Heart left ventricle (tissue), 16 donors: ENCODE measurements at regions not wholly inside any gene's neighbourhood (a gene's known extent, or its start where the extent isn't known, plus 50 kb on each side); places are given as distances from the start of the nearest gene placed in this dataset.

Experiments used
- ATAC-seq, 4 donors: fragments of 200-7000 bp; cut with Tn5 transposase; one replicate each; pipeline ENCODE4 v1.9.1; 2020 to 2022; ENCODE audit warnings: moderate library complexity in 4 of 4, mild to moderate bottlenecking in 3 of 4, moderate number of reproducible peaks in 1 of 4
- DNase-seq, 5 donors: peaks; one replicate each; pipeline ENCODE4 v3.0.0-alpha.2; 2020
- H3K27ac ChIP-seq, 12 donors: fragments of 200-600 bp; sonication (generic) in 4 of 12; one replicate each; pipeline versions ENCODE4 v1.5.0 to v1.8.0; 2016 to 2022; ENCODE audit warnings: mild to moderate bottlenecking in 2 of 12
- H3K27me3 ChIP-seq, 9 donors: fragments of 200-600 bp; sonication (generic) in 2 of 9; one replicate each; pipeline versions ENCODE4 v1.5.1 to v1.8.0; 2016 to 2022; ENCODE audit warnings: mild to moderate bottlenecking in 3 of 9
- H3K36me3 ChIP-seq, 9 donors: fragments of 200-600 bp; sonication (generic) in 2 of 9; one replicate each; pipeline versions ENCODE4 v1.5.0 to v1.8.0; 2018 to 2022; ENCODE audit warnings: mild to moderate bottlenecking in 2 of 9
- H3K4me1 ChIP-seq, 12 donors: fragments of 200-600 bp; sonication (generic) in 4 of 12; one replicate each; pipeline versions ENCODE4 v1.5.0 to v1.8.0; 2016 to 2022; ENCODE audit warnings: mild to moderate bottlenecking in 3 of 12
- H3K4me3 ChIP-seq, 12 donors: fragments of 200-600 bp; sonication (generic) in 4 of 12; one replicate each; pipeline versions ENCODE4 v1.5.0 to v1.8.0; 2017 to 2022; ENCODE audit warnings: mild to moderate bottlenecking in 9 of 12, moderate library complexity in 4 of 12
- H3K9me3 ChIP-seq, 12 donors: fragments of 200-600 bp; sonication (generic) in 4 of 12; one replicate each; pipeline versions ENCODE4 v1.5.0 to v1.8.0; 2016 to 2022; ENCODE audit warnings: mild to moderate bottlenecking in 1 of 12
- POLR2A ChIP-seq, 2 donors: fragments of 450-650 bp; IDR thresholded peaks; one replicate each; pipeline ENCODE4 v1.6.1; 2017; ENCODE audit warnings: antibody characterized with exemption in 2 of 2, mild to moderate bottlenecking in 2 of 2, moderate library complexity in 2 of 2
- WGBS, 4 donors: extraction: QIAGEN DNeasy Blood & Tissue Kit in 2 of 4; methylation state at CpG; one replicate each; pipeline versions ENCODE4 v1.1.5 to v1.1.7; 2013 to 2018; 5-methylcytosine and 5-hydroxymethylcytosine counted together
- intact Hi-C, 10 donors: fragments of 100-400 bp; cut with DNase I; formaldehyde crosslinking; loops; one replicate each; pipeline versions ENCODE4 v1.11.1 to v1.14.2; 2022
- TF ChIP-seq, protein P1 (sequence below), 12 donors: fragments of 200-600 bp; sonication (generic) in 4 of 12; IDR thresholded peaks; one replicate each; pipeline versions ENCODE4 v1.5.0 to v1.8.0; 2018 to 2022; ENCODE audit warnings: antibody characterized with exemption in 12 of 12, mild to moderate bottlenecking in 5 of 12
- donor health status: ischemic (EF 13 %, LVEDD 7.1; RV severe dilation, severe dysfunction).
- donor health status: healthy with polysubstance abuse.
- donor health status: DM: no; HTN: yes; CAD: no.
- donor health status: DM: no; HTN: no; CAD: no.
- donor health status: ischemic (EF 25% LVEDD 6.9; RV normal size, moderate dysfunction).
- donor health status: ischemic (EF 25% LVEDD 5.7; RV mildly dilated, moderate dysfunction).
- donor health status: healthy.
- donor health status: DM: yes; HTN: yes; CAD: no.
- donor health status: ischemic (EF 35%, LVEDD 5.7; RV mildly dilated, moderate dysfunction).
- donor health status: nonischemic (EF 11% LVEDD 7.7; RV severe dilation, severe dysfunction).
- donor health status: DM: yes; HTN: yes; CAD: no.
- donor health status: PGD.
- donor health status: ischemic (EF 29% LVEDD 5.4; RV normal size, mild dysfunction).
- donor health status: nonischemic (EF 23%, LVEDD 6.1; RV moderate dilation, normal function).

DNA sequence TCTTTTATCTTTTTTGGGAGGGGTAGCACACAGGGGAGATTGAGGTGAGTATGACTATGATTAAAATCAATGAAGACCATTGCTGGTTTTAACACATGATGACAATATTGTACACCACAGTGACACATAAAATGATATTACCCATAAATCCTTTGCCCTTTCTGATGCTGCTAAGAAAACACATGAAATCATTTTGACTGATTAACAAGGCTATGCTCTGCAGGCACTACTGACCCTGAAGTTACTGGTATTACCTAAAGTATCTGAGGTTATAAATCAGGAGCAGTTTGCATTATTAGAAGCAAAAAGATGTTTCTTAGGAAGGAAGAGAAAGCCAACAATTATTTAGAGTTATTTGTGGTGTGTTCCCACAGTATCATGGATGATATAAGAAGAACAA is 701.2 kb upstream of the PTBP2 start:
- Histone ChIP-seq H3K9me3 (no peaks in the 10 kb centered on the region), H3K27ac (no peak overlapping the region), H3K4me1 (no peaks in the 10 kb centered on the region), H3K4me3 (no peak overlapping the region), H3K36me3 (no peaks in the 10 kb centered on the region), H3K27me3 (peaks cover 0 to 6% (median 0%) of the 10 kb centered on the region in 9 donors)
- ATAC-seq (no peak), DNase-seq (no peak)
- intact Hi-C loops, result no loop called here
- no peak for TF ChIP-seq POLR2A (IDR thresholded peaks at IDR 0.05)
- TF ChIP-seq, protein P1, sequence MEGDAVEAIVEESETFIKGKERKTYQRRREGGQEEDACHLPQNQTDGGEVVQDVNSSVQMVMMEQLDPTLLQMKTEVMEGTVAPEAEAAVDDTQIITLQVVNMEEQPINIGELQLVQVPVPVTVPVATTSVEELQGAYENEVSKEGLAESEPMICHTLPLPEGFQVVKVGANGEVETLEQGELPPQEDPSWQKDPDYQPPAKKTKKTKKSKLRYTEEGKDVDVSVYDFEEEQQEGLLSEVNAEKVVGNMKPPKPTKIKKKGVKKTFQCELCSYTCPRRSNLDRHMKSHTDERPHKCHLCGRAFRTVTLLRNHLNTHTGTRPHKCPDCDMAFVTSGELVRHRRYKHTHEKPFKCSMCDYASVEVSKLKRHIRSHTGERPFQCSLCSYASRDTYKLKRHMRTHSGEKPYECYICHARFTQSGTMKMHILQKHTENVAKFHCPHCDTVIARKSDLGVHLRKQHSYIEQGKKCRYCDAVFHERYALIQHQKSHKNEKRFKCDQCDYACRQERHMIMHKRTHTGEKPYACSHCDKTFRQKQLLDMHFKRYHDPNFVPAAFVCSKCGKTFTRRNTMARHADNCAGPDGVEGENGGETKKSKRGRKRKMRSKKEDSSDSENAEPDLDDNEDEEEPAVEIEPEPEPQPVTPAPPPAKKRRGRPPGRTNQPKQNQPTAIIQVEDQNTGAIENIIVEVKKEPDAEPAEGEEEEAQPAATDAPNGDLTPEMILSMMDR (IDR thresholded peaks at IDR 0.05), result no peak

DNA sequence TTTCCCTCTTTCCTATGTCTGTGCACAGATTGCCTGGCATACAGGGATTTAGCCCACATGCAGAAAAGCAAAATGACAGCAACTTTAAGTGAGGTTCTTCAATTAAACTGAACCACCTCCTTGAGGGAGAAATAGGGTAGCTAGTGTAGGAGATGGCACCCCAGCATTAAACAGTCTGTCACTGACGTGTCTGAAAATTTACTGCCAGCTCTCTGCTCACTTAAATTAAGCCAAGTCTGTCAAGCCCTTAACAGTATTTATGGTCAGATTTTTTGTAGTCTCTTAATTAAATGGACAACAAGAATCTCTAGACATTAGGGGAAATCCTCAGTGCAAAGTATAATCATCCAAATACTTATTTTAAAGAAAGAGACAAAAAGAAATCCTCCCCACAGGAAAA is 696.5 kb upstream of the PTBP2 start:
- peaks cover 0 to 6% (median 0%) of the 10 kb centered on the region in 9 donors for H3K27me3 ChIP-seq
- DNase-seq (no peak), ATAC-seq (no peak)
- H3K9me3 ChIP-seq, result no peaks in the 10 kb centered on the region
- H3K4me3 ChIP-seq, result no peak overlapping the region
- WGBS, 4 donors, result 57 to 78% (median 74%) methylated on average over 1 of the region's 1 CpG
- TF ChIP-seq POLR2A (IDR thresholded peaks at IDR 0.05), result no peak
- TF ChIP-seq, protein P1 (IDR thresholded peaks at IDR 0.05), result no peak
- no peaks in the 10 kb centered on the region for H3K4me1 ChIP-seq
- H3K27ac ChIP-seq, result no peak overlapping the region
- intact Hi-C loops, result no loop called here
- H3K36me3 ChIP-seq, result no peaks in the 10 kb centered on the region

DNA sequence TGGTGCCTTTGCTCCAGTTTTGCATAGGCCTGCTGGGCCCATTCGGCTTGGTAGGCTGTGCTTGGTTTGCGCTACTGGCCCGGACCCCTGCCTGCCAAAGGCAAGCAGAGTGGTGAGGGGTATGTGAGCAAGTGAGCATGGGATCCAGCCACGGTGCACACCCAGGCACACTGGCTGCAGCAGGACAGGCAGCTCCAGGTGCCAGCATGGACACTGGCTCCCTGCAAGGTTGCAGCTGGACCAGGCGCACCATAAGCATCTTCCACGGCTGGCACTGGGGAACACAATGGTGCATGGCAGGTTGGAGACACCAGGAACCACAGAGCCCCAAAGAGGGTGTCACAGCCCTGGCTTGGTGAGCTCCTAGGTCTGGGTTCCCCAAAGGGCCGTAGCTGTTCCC is 693.5 kb upstream of the PTBP2 start:
- no peak overlapping the region for H3K4me3 ChIP-seq
- H3K27ac ChIP-seq, result no peak overlapping the region
- H3K27me3 ChIP-seq, result peaks cover 0 to 6% (median 0%) of the 10 kb centered on the region in 9 donors
- intact Hi-C loops, result no loop called here
- no peaks in the 10 kb centered on the region for H3K4me1 ChIP-seq
- H3K36me3 ChIP-seq, result no peaks in the 10 kb centered on the region
- ATAC-seq, result no peak
- no peaks in the 10 kb centered on the region for H3K9me3 ChIP-seq
- DNase-seq, result peak in 1 of 5 donors; percentile 49
- 89 to 94% (median 91%) methylated on average over 6 to 7 of the region's 7 CpGs for WGBS, 4 donors
- TF ChIP-seq, protein P1 (IDR thresholded peaks at IDR 0.05), result no peak
- TF ChIP-seq POLR2A (IDR thresholded peaks at IDR 0.05), result no peak

DNA sequence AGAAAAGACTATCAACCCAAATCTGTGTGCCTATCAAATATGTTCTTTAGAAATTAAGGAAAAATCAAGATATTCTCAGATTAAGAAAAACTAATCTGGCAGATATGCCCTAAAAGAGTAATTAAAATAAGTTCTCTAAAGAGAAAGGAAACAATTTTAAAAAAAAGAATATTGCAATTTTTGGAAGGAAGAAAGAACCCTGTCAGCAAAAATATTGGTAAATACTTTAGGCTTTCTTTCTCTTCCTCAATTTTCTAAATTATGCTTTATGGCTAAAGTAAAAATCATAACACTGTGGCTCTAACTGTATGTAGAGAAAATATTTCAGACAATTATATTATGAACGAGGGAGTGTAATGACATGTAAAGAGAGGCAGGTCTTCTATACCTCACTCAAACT is 691.3 kb upstream of the PTBP2 start:
- Histone ChIP-seq H3K27ac (no peak overlapping the region), H3K9me3 (no peaks in the 10 kb centered on the region), H3K36me3 (no peaks in the 10 kb centered on the region), H3K4me3 (no peak overlapping the region), H3K4me1 (no peaks in the 10 kb centered on the region), H3K27me3 (no peaks in the 10 kb centered on the region)
- no peak for TF ChIP-seq POLR2A (IDR thresholded peaks at IDR 0.05)
- TF ChIP-seq, protein P1 (IDR thresholded peaks at IDR 0.05), result no peak
- 87 to 100% (median 88%) methylated on average over 1 of the region's 1 CpG for WGBS, 4 donors
- intact Hi-C loops, result no loop called here
- ATAC-seq (no peak), DNase-seq (no peak)
